ENCODE measurements at regions not wholly inside any gene's neighbourhood (a gene's known extent, or its start where the extent isn't known, plus 50 kb on each side); places are given as distances from the start of the nearest gene placed in this dataset.

GRCh38 chr5:110903966-110904365 is 165.2 kb downstream of the SLC25A46 start:
- Histone ChIP-seq H3K9me3 (ENCODE audit: low read depth, low read length, poor library complexity, severe bottlenecking) (no peaks in the 10 kb centered on the region), H3K4me1 (ENCODE audit: insufficient read depth, low read length, poor library complexity, severe bottlenecking) (no peaks in the 10 kb centered on the region), H3K36me3 (ENCODE audit: insufficient read depth, low read length, poor library complexity, severe bottlenecking) (no peaks in the 10 kb centered on the region), H3K27me3 (replicated peaks; ENCODE audit: insufficient read depth, low read depth, low read length, poor library complexity) (peaks cover 8% of the 10 kb centered on the region), H3K27ac (ENCODE audit: low read depth, low read length, poor library complexity, severe bottlenecking) (no peak overlapping the region), H3K4me3 (ENCODE audit: low read depth, low read length, poor library complexity, severe bottlenecking) (no peak overlapping the region)
- no peak for DNase-seq (ENCODE audit: low spot score)
- BruUV-seq (replicated peaks), result no TSS peak
- POLR2A ChIA-PET (ENCODE audit: low non-redundant PET), result no interaction called here
- CTCF ChIA-PET, result interaction anchor here (0.5 kb wide), 1 partner anchor 188 kb away, joined by 3 read pairs; the partner anchor contains the start of gene WDR36
- intact Hi-C loops (cut with micrococcal nuclease; ENCODE audit: unreplicated experiment), result no loop called here
- no peak for TF ChIP-seq EZH2 (IDR thresholded peaks at IDR 0.05; ENCODE audit: borderline replicate concordance, low read depth, low read length, poor library complexity, severe bottlenecking)
- TF ChIP-seq CTCF (conservative IDR thresholded peaks at IDR 0.05; ENCODE audit: low read depth, low read length), result no peak

- H3K9me3 ChIP-seq (ENCODE audit: low read depth, low read length, poor library complexity, severe bottlenecking), result no peaks in the 10 kb centered on the region
- no peak overlapping the region for H3K27ac ChIP-seq (ENCODE audit: low read depth, low read length, poor library complexity, severe bottlenecking)
- H3K4me1 ChIP-seq (ENCODE audit: insufficient read depth, low read length, poor library complexity, severe bottlenecking), result no peaks in the 10 kb centered on the region
- ChIA-PET CTCF (no interaction called here), POLR2A (ENCODE audit: low non-redundant PET) (no interaction called here)
- peaks cover 6% of the 10 kb centered on the region for H3K27me3 ChIP-seq (replicated peaks; ENCODE audit: insufficient read depth, low read depth, low read length, poor library complexity)
- intact Hi-C loops (cut with micrococcal nuclease; ENCODE audit: unreplicated experiment), result no loop called here
- TF ChIP-seq EZH2 (IDR thresholded peaks at IDR 0.05; ENCODE audit: borderline replicate concordance, low read depth, low read length, poor library complexity, severe bottlenecking) (no peak), CTCF (conservative IDR thresholded peaks at IDR 0.05; ENCODE audit: low read depth, low read length) (no peak)
- no peaks in the 10 kb centered on the region for H3K36me3 ChIP-seq (ENCODE audit: insufficient read depth, low read length, poor library complexity, severe bottlenecking)
- no peak for DNase-seq (ENCODE audit: low spot score)
- BruUV-seq (replicated peaks), result no TSS peak
- H3K4me3 ChIP-seq (ENCODE audit: low read depth, low read length, poor library complexity, severe bottlenecking), result no peak overlapping the region
Observed at GRCh38 chr5:110908848-110909247, 162.7 kb upstream of the TSLP start.

DNA sequence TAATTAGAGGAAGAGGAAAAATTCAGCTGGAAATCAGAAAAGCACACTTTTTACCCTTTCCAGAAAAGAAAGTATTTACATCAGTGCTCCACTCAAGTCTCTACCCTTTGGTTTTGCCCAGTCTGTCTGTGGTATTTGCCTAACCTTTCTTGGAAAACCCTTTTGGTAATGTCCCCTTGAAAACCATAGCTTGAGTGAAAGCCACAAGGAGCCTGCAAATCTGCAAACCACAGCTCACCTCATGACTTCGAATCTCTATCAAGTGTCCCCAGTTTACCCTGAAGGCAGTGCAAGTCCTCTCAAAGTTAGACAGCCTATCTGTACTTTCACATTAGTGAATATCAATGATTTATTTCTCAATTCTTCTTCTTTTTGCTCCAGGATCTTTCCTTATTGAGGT is 162.1 kb upstream of the TSLP start:
- CTCF ChIA-PET, result no interaction called here
- Histone ChIP-seq H3K36me3 (ENCODE audit: insufficient read depth, low read length, poor library complexity, severe bottlenecking) (no peaks in the 10 kb centered on the region), H3K4me3 (ENCODE audit: low read depth, low read length, poor library complexity, severe bottlenecking) (no peak overlapping the region), H3K27ac (ENCODE audit: low read depth, low read length, poor library complexity, severe bottlenecking) (no peak overlapping the region), H3K9me3 (ENCODE audit: low read depth, low read length, poor library complexity, severe bottlenecking) (no peaks in the 10 kb centered on the region), H3K4me1 (ENCODE audit: insufficient read depth, low read length, poor library complexity, severe bottlenecking) (no peaks in the 10 kb centered on the region), H3K27me3 (replicated peaks; ENCODE audit: insufficient read depth, low read depth, low read length, poor library complexity) (peaks cover under 1% of the 10 kb centered on the region)
- intact Hi-C loops (cut with micrococcal nuclease; ENCODE audit: unreplicated experiment), result no loop called here
- POLR2A ChIA-PET (ENCODE audit: low non-redundant PET), result no interaction called here
- DNase-seq (ENCODE audit: low spot score), result no peak
- TF ChIP-seq CTCF (conservative IDR thresholded peaks at IDR 0.05; ENCODE audit: low read depth, low read length) (no peak), EZH2 (IDR thresholded peaks at IDR 0.05; ENCODE audit: borderline replicate concordance, low read depth, low read length, poor library complexity, severe bottlenecking) (no peak)
- BruUV-seq (replicated peaks), result no TSS peak
